GM23338 (cell line): ENCODE measurements at regions not wholly inside any gene's neighbourhood (a gene's known extent, or its start where the extent isn't known, plus 50 kb on each side); places are given as distances from the start of the nearest gene placed in this dataset.

ENCODE experiments used
- ATAC-seq: fragments of 200-7000 bp; cut with Tn5 transposase; 3 replicates; pipeline ENCODE4 v1.9.1; 2020
- DNase-seq: peaks from one replicate; pipeline ENCODE4 v3.0.0-alpha.2; 2015; ENCODE audit warnings: low spot score
- H2AFZ ChIP-seq: fragments of 200-600 bp; sonication (generic); 2 replicates; pipeline ENCODE4 v1.8.0; 2016; ENCODE audit warnings: antibody characterized with exemption, mild to moderate bottlenecking, moderate library complexity
- H3F3A ChIP-seq: fragments of 200-600 bp; sonication (generic); replicated peaks from 2 replicates; pipeline ENCODE4 v1.8.0; 2017; ENCODE audit warnings: antibody characterized with exemption, mixed run types, low read depth
- H3K27ac ChIP-seq: fragments of 200-600 bp; sonication (generic); 2 replicates; pipeline ENCODE4 v1.6.1; 2016; ENCODE audit warnings: low read depth
- H3K27me3 ChIP-seq: fragments of 200-600 bp; sonication (generic); 2 replicates; pipeline ENCODE4 v1.8.0; 2016; ENCODE audit warnings: mild to moderate bottlenecking, mixed run types, moderate library complexity; ENCODE audit not compliant: insufficient read depth
- H3K36me3 ChIP-seq: fragments of 200-600 bp; sonication (generic); 2 replicates; pipeline ENCODE4 v1.8.0; 2016; ENCODE audit warnings: mild to moderate bottlenecking; ENCODE audit not compliant: insufficient read depth
- H3K4me1 ChIP-seq: fragments of 200-600 bp; sonication (generic); 2 replicates; pipeline ENCODE4 v1.8.0; 2016; ENCODE audit warnings: mild to moderate bottlenecking, moderate library complexity; ENCODE audit not compliant: insufficient read depth
- H3K4me2 ChIP-seq: fragments of 200-600 bp; sonication (generic); 2 replicates; pipeline ENCODE4 v1.7.1; 2017; ENCODE audit warnings: mixed run types
- H3K4me3 ChIP-seq: fragments of 200-600 bp; sonication (generic); 2 replicates; pipeline ENCODE4 v1.6.1; 2016; ENCODE audit warnings: mixed run types
- H3K79me2 ChIP-seq: fragments of 200-600 bp; sonication (generic); replicated peaks from 2 replicates; pipeline ENCODE4 v1.8.0; 2017; ENCODE audit warnings: mild to moderate bottlenecking; ENCODE audit not compliant: insufficient read depth
- H3K9me2 ChIP-seq: fragments of 200-600 bp; sonication (generic); 2 replicates; pipeline ENCODE4 v1.8.0; 2017; ENCODE audit not compliant: insufficient read depth
- H4K20me1 ChIP-seq: fragments of 200-600 bp; sonication (generic); replicated peaks from 2 replicates; pipeline ENCODE4 v1.8.0; 2017; ENCODE audit warnings: mild to moderate bottlenecking; ENCODE audit not compliant: insufficient read depth
- H3K27ac Mint-ChIP-seq: 2 replicates; pipeline ENCODE4 v1.8.0; 2020; ENCODE audit warnings: inconsistent platforms, mild to moderate bottlenecking, moderate library complexity, mixed read lengths
- H3K27me3 Mint-ChIP-seq: 3 replicates; pipeline ENCODE4 v1.8.0; 2022; ENCODE audit warnings: low read depth, mild to moderate bottlenecking, moderate library complexity, mixed read lengths, inconsistent platforms; ENCODE audit not compliant: insufficient read depth, poor library complexity
- H3K36me3 Mint-ChIP-seq: 3 replicates; pipeline ENCODE4 v1.8.0; 2021; ENCODE audit warnings: low read depth, mild to moderate bottlenecking, inconsistent platforms, moderate library complexity, mixed read lengths
- H3K4me1 Mint-ChIP-seq: 3 replicates; pipeline ENCODE4 v1.8.0; 2020; ENCODE audit warnings: mild to moderate bottlenecking, inconsistent platforms, mixed read lengths
- H3K4me3 Mint-ChIP-seq: 3 replicates; pipeline ENCODE4 v1.8.0; 2021; ENCODE audit warnings: moderate library complexity, mild to moderate bottlenecking, inconsistent platforms, mixed read lengths
- H3K9me3 Mint-ChIP-seq: 3 replicates; pipeline ENCODE4 v1.8.0; 2020; ENCODE audit warnings: moderate library complexity, mild to moderate bottlenecking, inconsistent platforms, mixed read lengths
- CREB1 ChIP-seq: fragments of 250-450 bp; sonication (Bioruptor Pico); IDR thresholded peaks from 2 replicates; pipeline ENCODE4 v1.5.0; 2020; ENCODE audit warnings: low read depth, mild to moderate bottlenecking, moderate library complexity
- ETS1 ChIP-seq: IDR thresholded peaks from 2 replicates; pipeline ENCODE4 v1.6.1; 2016; ENCODE audit warnings: antibody characterized with exemption
- EZH2 ChIP-seq: fragments of 200-600 bp; sonication (generic); IDR thresholded peaks from one replicate; pipeline ENCODE4 v1.8.0; 2017; ENCODE audit warnings: antibody characterized with exemption, mild to moderate bottlenecking, low read depth; ENCODE audit not compliant: unreplicated experiment
- EZH2phosphoT487 ChIP-seq: fragments of 200-600 bp; sonication (generic); IDR thresholded peaks from one replicate; pipeline ENCODE4 v1.8.1; 2018; ENCODE audit warnings: antibody characterized with exemption; ENCODE audit not compliant: unreplicated experiment
- JUNB ChIP-seq: IDR thresholded peaks from one replicate; pipeline ENCODE4 v1.6.1; 2016; ENCODE audit warnings: antibody characterized with exemption; ENCODE audit not compliant: unreplicated experiment
- NANOG ChIP-seq: IDR thresholded peaks from 2 replicates; pipeline ENCODE4 v1.6.1; 2016; ENCODE audit warnings: antibody characterized with exemption, borderline replicate concordance
- POLR2AphosphoS5 ChIP-seq: IDR thresholded peaks from 2 replicates; pipeline ENCODE4 v1.6.1; 2016; ENCODE audit warnings: antibody characterized with exemption, low read depth
- STAT1 ChIP-seq: IDR thresholded peaks from one replicate; pipeline ENCODE4 v1.6.1; 2016; ENCODE audit warnings: antibody characterized with exemption; ENCODE audit not compliant: unreplicated experiment
- ZNF114 ChIP-seq: fragments of 250-450 bp; sonication (Bioruptor Pico); IDR thresholded peaks from 2 replicates; pipeline ENCODE4 v1.5.0; 2020; ENCODE audit warnings: mild to moderate bottlenecking, moderate library complexity
- ZNF331 ChIP-seq: fragments of 250-450 bp; sonication (Bioruptor Pico); IDR thresholded peaks from 2 replicates; pipeline ENCODE4 v1.5.0; 2020; ENCODE audit warnings: low read depth, mild to moderate bottlenecking, moderate library complexity
- TF ChIP-seq, protein P1 (sequence below): IDR thresholded peaks from one replicate; pipeline ENCODE4 v1.6.1; 2018; ENCODE audit warnings: antibody characterized with exemption; ENCODE audit not compliant: unreplicated experiment
- TF ChIP-seq, protein P2 (sequence below), 2 experiments: fragments of 200-600 bp in 1 of 2; sonication (generic) in 1 of 2; conservative IDR thresholded peaks; 2 replicates each; pipeline versions ENCODE4 v1.5.1 to v1.6.1; 2016 to 2017; ENCODE audit warnings: antibody characterized with exemption in 2 of 2, low read depth in 2 of 2, mild to moderate bottlenecking in 2 of 2, moderate library complexity in 1 of 2
- TF ChIP-seq, protein P3 (sequence below): fragments of 250-450 bp; sonication (Bioruptor Pico); IDR thresholded peaks from 2 replicates; pipeline ENCODE4 v1.5.0; 2020; ENCODE audit warnings: mild to moderate bottlenecking, moderate library complexity

- Mint-ChIP-seq H3K27me3 (no peaks in the 10 kb centered on the region), H3K4me3 (no peak overlapping the region), H3K36me3 (no peaks in the 10 kb centered on the region), H3K9me3 (no peaks in the 10 kb centered on the region; the same call in 2 of the 3 replicates), H3K4me1 (peaks cover 7% of the 10 kb centered on the region; the same call in 2 of the 3 replicates), H3K27ac (no peak overlapping the region)
- H3K4me3 ChIP-seq = no peak overlapping the region
- no peaks in the 10 kb centered on the region for H3K79me2 ChIP-seq
- ATAC-seq (no peak), DNase-seq (no peak)
- H3K27ac ChIP-seq = no peak overlapping the region
- H3K36me3 ChIP-seq = no peaks in the 10 kb centered on the region
- no peaks in the 10 kb centered on the region for H3F3A ChIP-seq
- no peak overlapping the region for H3K4me2 ChIP-seq
- H4K20me1 ChIP-seq = no peaks in the 10 kb centered on the region
- H3K9me2 ChIP-seq = peaks cover 11% of the 10 kb centered on the region; the same call in 1 of the 2 replicates
- peaks cover 11% of the 10 kb centered on the region for H3K4me1 ChIP-seq
- H2AFZ ChIP-seq = no peak overlapping the region
- no peak for TF ChIP-seq JUNB
- TF ChIP-seq, protein P1, sequence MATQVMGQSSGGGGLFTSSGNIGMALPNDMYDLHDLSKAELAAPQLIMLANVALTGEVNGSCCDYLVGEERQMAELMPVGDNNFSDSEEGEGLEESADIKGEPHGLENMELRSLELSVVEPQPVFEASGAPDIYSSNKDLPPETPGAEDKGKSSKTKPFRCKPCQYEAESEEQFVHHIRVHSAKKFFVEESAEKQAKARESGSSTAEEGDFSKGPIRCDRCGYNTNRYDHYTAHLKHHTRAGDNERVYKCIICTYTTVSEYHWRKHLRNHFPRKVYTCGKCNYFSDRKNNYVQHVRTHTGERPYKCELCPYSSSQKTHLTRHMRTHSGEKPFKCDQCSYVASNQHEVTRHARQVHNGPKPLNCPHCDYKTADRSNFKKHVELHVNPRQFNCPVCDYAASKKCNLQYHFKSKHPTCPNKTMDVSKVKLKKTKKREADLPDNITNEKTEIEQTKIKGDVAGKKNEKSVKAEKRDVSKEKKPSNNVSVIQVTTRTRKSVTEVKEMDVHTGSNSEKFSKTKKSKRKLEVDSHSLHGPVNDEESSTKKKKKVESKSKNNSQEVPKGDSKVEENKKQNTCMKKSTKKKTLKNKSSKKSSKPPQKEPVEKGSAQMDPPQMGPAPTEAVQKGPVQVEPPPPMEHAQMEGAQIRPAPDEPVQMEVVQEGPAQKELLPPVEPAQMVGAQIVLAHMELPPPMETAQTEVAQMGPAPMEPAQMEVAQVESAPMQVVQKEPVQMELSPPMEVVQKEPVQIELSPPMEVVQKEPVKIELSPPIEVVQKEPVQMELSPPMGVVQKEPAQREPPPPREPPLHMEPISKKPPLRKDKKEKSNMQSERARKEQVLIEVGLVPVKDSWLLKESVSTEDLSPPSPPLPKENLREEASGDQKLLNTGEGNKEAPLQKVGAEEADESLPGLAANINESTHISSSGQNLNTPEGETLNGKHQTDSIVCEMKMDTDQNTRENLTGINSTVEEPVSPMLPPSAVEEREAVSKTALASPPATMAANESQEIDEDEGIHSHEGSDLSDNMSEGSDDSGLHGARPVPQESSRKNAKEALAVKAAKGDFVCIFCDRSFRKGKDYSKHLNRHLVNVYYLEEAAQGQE = no peak
- TF ChIP-seq, protein P2, sequence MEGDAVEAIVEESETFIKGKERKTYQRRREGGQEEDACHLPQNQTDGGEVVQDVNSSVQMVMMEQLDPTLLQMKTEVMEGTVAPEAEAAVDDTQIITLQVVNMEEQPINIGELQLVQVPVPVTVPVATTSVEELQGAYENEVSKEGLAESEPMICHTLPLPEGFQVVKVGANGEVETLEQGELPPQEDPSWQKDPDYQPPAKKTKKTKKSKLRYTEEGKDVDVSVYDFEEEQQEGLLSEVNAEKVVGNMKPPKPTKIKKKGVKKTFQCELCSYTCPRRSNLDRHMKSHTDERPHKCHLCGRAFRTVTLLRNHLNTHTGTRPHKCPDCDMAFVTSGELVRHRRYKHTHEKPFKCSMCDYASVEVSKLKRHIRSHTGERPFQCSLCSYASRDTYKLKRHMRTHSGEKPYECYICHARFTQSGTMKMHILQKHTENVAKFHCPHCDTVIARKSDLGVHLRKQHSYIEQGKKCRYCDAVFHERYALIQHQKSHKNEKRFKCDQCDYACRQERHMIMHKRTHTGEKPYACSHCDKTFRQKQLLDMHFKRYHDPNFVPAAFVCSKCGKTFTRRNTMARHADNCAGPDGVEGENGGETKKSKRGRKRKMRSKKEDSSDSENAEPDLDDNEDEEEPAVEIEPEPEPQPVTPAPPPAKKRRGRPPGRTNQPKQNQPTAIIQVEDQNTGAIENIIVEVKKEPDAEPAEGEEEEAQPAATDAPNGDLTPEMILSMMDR (conservative IDR thresholded peaks at IDR 0.05; ENCODE audit: low read depth in 2 of 2) = no peak
- no peak for TF ChIP-seq POLR2AphosphoS5
- no peak for TF ChIP-seq ETS1
- TF ChIP-seq STAT1 = no peak
- TF ChIP-seq, protein P3, sequence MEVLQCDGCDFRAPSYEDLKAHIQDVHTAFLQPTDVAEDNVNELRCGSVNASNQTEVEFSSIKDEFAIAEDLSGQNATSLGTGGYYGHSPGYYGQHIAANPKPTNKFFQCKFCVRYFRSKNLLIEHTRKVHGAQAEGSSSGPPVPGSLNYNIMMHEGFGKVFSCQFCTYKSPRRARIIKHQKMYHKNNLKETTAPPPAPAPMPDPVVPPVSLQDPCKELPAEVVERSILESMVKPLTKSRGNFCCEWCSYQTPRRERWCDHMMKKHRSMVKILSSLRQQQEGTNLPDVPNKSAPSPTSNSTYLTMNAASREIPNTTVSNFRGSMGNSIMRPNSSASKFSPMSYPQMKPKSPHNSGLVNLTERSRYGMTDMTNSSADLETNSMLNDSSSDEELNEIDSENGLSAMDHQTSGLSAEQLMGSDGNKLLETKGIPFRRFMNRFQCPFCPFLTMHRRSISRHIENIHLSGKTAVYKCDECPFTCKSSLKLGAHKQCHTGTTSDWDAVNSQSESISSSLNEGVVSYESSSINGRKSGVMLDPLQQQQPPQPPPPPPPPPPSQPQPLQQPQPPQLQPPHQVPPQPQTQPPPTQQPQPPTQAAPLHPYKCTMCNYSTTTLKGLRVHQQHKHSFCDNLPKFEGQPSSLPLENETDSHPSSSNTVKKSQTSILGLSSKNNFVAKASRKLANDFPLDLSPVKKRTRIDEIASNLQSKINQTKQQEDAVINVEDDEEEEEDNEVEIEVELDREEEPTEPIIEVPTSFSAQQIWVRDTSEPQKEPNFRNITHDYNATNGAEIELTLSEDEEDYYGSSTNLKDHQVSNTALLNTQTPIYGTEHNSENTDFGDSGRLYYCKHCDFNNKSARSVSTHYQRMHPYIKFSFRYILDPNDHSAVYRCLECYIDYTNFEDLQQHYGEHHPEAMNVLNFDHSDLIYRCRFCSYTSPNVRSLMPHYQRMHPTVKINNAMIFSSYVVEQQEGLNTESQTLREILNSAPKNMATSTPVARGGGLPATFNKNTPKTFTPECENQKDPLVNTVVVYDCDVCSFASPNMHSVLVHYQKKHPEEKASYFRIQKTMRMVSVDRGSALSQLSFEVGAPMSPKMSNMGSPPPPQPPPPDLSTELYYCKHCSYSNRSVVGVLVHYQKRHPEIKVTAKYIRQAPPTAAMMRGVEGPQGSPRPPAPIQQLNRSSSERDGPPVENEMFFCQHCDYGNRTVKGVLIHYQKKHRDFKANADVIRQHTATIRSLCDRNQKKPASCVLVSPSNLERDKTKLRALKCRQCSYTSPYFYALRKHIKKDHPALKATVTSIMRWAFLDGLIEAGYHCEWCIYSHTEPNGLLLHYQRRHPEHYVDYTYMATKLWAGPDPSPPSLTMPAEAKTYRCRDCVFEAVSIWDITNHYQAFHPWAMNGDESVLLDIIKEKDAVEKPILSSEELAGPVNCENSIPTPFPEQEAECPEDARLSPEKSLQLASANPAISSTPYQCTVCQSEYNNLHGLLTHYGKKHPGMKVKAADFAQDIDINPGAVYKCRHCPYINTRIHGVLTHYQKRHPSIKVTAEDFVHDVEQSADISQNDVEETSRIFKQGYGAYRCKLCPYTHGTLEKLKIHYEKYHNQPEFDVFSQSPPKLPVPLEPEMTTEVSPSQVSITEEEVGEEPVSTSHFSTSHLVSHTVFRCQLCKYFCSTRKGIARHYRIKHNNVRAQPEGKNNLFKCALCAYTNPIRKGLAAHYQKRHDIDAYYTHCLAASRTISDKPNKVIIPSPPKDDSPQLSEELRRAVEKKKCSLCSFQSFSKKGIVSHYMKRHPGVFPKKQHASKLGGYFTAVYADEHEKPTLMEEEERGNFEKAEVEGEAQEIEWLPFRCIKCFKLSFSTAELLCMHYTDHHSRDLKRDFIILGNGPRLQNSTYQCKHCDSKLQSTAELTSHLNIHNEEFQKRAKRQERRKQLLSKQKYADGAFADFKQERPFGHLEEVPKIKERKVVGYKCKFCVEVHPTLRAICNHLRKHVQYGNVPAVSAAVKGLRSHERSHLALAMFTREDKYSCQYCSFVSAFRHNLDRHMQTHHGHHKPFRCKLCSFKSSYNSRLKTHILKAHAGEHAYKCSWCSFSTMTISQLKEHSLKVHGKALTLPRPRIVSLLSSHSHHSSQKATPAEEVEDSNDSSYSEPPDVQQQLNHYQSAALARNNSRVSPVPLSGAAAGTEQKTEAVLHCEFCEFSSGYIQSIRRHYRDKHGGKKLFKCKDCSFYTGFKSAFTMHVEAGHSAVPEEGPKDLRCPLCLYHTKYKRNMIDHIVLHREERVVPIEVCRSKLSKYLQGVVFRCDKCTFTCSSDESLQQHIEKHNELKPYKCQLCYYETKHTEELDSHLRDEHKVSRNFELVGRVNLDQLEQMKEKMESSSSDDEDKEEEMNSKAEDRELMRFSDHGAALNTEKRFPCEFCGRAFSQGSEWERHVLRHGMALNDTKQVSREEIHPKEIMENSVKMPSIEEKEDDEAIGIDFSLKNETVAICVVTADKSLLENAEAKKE (CRISPR knock-in tag) = no peak
- TF ChIP-seq CREB1 (CRISPR knock-in tag) = no peak
- no peak for TF ChIP-seq NANOG
- TF ChIP-seq EZH2 = no peak
- TF ChIP-seq ZNF114 (CRISPR knock-in tag) = no peak
- TF ChIP-seq ZNF331 (CRISPR knock-in tag) = no peak
- TF ChIP-seq EZH2phosphoT487 = no peak
- H3K27me3 ChIP-seq = no peaks in the 10 kb centered on the region
Measured at GRCh38 chr9:10957878-10958277, 345.1 kb upstream of the PTPRD start.
